H1 (cell line): ENCODE measurements at regions not wholly inside any gene's neighbourhood (a gene's known extent, or its start where the extent isn't known, plus 50 kb on each side); places are given as distances from the start of the nearest gene placed in this dataset.

Experiments
- CBX8 ChIP-seq: fragments of 300-800, 300-1000 bp; sonication (generic); IDR thresholded peaks from 2 replicates; pipeline ENCODE4 v1.7.1; 2016; ENCODE audit warnings: low read depth, low read length, borderline replicate concordance
- CEBPB ChIP-seq: IDR thresholded peaks from 2 replicates; pipeline ENCODE4 v1.6.1; 2012; ENCODE audit warnings: low read depth, low read length
- GTF2F1 ChIP-seq: IDR thresholded peaks from 2 replicates; pipeline ENCODE4 v1.6.1; 2012; ENCODE audit warnings: low read depth, low read length, improper control_type of control experiment, borderline replicate concordance
- JUN ChIP-seq: IDR thresholded peaks from 2 replicates; pipeline ENCODE4 v1.6.1; 2011; ENCODE audit warnings: low read depth, mild to moderate bottlenecking, improper control_type of control experiment, low read length
- KDM1A ChIP-seq: fragments of 200-600, 300-600 bp; sonication (generic); IDR thresholded peaks from 2 replicates; pipeline ENCODE4 v1.7.1; 2016; ENCODE audit warnings: mild to moderate bottlenecking, low read length, borderline replicate concordance
- KDM5A ChIP-seq: fragments of 200-600 bp; IDR thresholded peaks from 2 replicates; pipeline ENCODE4 v1.7.1; 2012; ENCODE audit warnings: mild to moderate bottlenecking, low read length, inconsistent platforms, mixed read lengths
- NRF1 ChIP-seq: IDR thresholded peaks from 2 replicates; pipeline ENCODE4 v1.6.1; 2011; ENCODE audit warnings: mild to moderate bottlenecking, low read depth, low read length, improper control_type of control experiment
- RFX5 ChIP-seq: IDR thresholded peaks from 2 replicates; pipeline ENCODE4 v1.6.1; 2011; ENCODE audit warnings: low read depth, low read length, improper control_type of control experiment, borderline replicate concordance
- RXRA ChIP-seq: IDR thresholded peaks from 2 replicates; pipeline ENCODE4 v1.6.1; 2011; ENCODE audit warnings: low read depth, mild to moderate bottlenecking, low read length, moderate library complexity; ENCODE audit not compliant: insufficient read depth
- SAP30 ChIP-seq: fragments of 300-600 bp; sonication (generic); IDR thresholded peaks from 2 replicates; pipeline ENCODE4 v1.7.1; 2012; ENCODE audit warnings: low read length, moderate library complexity, mild to moderate bottlenecking, inconsistent platforms; ENCODE audit not compliant: insufficient read depth, insufficient replicate concordance
- SIX5 ChIP-seq: IDR thresholded peaks from 2 replicates; pipeline ENCODE4 v1.6.1; 2011; ENCODE audit warnings: mild to moderate bottlenecking, low read depth, low read length
- SP1 ChIP-seq: IDR thresholded peaks from 2 replicates; pipeline ENCODE4 v1.6.1; 2011; ENCODE audit warnings: low read depth, low read length
- TF ChIP-seq, protein P1 (sequence below): fragments of 300-600 bp; sonication (generic); IDR thresholded peaks from 2 replicates; pipeline ENCODE4 v1.7.1; 2012; ENCODE audit warnings: low read length, moderate library complexity, mild to moderate bottlenecking, inconsistent platforms; ENCODE audit not compliant: insufficient replicate concordance

DNA sequence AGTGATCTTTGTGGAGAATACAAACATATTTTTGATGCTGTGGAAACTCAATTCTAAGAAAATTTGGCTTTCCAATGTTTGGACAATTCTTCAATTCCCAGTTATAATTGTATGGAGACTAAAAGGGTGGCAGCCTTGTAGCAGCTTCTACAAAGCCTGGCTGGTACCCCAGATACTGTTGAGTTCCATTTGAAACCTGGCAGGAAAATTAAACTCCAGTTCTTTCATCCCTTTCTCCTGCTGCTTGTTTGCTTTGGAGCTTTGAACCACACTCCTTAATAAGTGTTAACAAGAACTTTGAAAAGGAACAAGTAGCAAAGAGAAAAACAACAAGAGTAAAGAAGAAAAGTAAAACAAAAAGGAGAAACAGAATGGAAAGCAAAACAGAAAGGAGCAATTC is 172.6 kb upstream of the ADAMTS5 start (continued):
- TF ChIP-seq, protein P1, sequence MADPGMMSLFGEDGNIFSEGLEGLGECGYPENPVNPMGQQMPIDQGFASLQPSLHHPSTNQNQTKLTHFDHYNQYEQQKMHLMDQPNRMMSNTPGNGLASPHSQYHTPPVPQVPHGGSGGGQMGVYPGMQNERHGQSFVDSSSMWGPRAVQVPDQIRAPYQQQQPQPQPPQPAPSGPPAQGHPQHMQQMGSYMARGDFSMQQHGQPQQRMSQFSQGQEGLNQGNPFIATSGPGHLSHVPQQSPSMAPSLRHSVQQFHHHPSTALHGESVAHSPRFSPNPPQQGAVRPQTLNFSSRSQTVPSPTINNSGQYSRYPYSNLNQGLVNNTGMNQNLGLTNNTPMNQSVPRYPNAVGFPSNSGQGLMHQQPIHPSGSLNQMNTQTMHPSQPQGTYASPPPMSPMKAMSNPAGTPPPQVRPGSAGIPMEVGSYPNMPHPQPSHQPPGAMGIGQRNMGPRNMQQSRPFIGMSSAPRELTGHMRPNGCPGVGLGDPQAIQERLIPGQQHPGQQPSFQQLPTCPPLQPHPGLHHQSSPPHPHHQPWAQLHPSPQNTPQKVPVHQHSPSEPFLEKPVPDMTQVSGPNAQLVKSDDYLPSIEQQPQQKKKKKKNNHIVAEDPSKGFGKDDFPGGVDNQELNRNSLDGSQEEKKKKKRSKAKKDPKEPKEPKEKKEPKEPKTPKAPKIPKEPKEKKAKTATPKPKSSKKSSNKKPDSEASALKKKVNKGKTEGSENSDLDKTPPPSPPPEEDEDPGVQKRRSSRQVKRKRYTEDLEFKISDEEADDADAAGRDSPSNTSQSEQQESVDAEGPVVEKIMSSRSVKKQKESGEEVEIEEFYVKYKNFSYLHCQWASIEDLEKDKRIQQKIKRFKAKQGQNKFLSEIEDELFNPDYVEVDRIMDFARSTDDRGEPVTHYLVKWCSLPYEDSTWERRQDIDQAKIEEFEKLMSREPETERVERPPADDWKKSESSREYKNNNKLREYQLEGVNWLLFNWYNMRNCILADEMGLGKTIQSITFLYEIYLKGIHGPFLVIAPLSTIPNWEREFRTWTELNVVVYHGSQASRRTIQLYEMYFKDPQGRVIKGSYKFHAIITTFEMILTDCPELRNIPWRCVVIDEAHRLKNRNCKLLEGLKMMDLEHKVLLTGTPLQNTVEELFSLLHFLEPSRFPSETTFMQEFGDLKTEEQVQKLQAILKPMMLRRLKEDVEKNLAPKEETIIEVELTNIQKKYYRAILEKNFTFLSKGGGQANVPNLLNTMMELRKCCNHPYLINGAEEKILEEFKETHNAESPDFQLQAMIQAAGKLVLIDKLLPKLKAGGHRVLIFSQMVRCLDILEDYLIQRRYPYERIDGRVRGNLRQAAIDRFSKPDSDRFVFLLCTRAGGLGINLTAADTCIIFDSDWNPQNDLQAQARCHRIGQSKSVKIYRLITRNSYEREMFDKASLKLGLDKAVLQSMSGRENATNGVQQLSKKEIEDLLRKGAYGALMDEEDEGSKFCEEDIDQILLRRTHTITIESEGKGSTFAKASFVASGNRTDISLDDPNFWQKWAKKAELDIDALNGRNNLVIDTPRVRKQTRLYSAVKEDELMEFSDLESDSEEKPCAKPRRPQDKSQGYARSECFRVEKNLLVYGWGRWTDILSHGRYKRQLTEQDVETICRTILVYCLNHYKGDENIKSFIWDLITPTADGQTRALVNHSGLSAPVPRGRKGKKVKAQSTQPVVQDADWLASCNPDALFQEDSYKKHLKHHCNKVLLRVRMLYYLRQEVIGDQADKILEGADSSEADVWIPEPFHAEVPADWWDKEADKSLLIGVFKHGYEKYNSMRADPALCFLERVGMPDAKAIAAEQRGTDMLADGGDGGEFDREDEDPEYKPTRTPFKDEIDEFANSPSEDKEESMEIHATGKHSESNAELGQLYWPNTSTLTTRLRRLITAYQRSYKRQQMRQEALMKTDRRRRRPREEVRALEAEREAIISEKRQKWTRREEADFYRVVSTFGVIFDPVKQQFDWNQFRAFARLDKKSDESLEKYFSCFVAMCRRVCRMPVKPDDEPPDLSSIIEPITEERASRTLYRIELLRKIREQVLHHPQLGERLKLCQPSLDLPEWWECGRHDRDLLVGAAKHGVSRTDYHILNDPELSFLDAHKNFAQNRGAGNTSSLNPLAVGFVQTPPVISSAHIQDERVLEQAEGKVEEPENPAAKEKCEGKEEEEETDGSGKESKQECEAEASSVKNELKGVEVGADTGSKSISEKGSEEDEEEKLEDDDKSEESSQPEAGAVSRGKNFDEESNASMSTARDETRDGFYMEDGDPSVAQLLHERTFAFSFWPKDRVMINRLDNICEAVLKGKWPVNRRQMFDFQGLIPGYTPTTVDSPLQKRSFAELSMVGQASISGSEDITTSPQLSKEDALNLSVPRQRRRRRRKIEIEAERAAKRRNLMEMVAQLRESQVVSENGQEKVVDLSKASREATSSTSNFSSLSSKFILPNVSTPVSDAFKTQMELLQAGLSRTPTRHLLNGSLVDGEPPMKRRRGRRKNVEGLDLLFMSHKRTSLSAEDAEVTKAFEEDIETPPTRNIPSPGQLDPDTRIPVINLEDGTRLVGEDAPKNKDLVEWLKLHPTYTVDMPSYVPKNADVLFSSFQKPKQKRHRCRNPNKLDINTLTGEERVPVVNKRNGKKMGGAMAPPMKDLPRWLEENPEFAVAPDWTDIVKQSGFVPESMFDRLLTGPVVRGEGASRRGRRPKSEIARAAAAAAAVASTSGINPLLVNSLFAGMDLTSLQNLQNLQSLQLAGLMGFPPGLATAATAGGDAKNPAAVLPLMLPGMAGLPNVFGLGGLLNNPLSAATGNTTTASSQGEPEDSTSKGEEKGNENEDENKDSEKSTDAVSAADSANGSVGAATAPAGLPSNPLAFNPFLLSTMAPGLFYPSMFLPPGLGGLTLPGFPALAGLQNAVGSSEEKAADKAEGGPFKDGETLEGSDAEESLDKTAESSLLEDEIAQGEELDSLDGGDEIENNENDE, result no peak
- no peak for TF ChIP-seq KDM1A
- no peak for TF ChIP-seq SP1
- TF ChIP-seq NRF1, result no peak
- TF ChIP-seq CEBPB, result no peak
- TF ChIP-seq GTF2F1, result no peak
- no peak for TF ChIP-seq RFX5
- no peak for TF ChIP-seq KDM5A
- TF ChIP-seq CBX8, result no peak
- no peak for TF ChIP-seq JUN
- no peak for TF ChIP-seq SIX5
- TF ChIP-seq RXRA, result no peak
- no peak for TF ChIP-seq SAP30
